ENCODE measurements at regions not wholly inside any gene's neighbourhood (a gene's known extent, or its start where the extent isn't known, plus 50 kb on each side); places are given as distances from the start of the nearest gene placed in this dataset.
"Not testable (repeated sequence)": the region's sequence is repeated elsewhere in the genome, so short reads cannot be mapped to it uniquely, and the experiment has no call there.

DNA sequence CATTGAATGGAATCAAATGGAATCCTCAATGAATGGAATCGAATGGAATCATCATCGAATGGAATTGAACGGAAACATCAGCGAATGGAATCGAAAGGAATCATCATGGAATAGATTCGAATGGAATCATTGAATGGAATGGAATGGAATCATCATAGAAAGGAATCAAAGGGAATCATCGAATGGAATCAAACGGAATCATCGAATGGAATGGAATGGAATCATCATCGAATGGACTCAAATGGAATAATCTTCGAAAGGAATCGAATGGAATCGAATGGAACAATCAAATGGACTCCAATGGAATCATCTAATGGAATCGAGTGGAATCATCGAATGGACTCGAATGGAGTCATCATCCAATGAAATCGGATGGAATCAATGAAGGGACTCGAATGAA, 222.6 kb downstream of the SHCBP1 start:
- TF ChIP-seq CTCF, POLR2A (IDR thresholded peaks at IDR 0.05): not testable (repeated sequence)

Measured in suprapubic skin (tissue), 3 donors.